ENCODE measurements at regions not wholly inside any gene's neighbourhood (a gene's known extent, or its start where the extent isn't known, plus 50 kb on each side); places are given as distances from the start of the nearest gene placed in this dataset.

DNA sequence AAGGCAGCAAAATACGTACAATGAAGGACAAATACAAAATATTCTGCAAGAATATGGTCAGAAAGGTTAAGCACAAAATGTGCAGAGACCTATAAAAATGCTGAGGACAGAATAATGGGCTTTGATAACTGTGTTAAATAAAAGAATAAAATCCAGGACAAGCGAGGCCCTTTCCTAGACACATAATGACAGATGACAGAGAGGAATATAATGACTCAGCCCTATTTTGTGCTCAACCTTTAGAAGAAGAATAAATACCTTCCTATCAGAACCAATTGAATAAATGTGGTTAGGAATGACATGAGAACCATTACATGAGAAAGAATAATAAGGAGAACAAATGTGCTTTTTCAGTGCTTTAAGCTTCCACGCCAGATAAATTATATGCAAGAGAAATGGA is 178.0 kb downstream of the TEX13C start:
- DNase-seq (ENCODE audit: low read depth), result no peak
- TF ChIP-seq, protein P1, sequence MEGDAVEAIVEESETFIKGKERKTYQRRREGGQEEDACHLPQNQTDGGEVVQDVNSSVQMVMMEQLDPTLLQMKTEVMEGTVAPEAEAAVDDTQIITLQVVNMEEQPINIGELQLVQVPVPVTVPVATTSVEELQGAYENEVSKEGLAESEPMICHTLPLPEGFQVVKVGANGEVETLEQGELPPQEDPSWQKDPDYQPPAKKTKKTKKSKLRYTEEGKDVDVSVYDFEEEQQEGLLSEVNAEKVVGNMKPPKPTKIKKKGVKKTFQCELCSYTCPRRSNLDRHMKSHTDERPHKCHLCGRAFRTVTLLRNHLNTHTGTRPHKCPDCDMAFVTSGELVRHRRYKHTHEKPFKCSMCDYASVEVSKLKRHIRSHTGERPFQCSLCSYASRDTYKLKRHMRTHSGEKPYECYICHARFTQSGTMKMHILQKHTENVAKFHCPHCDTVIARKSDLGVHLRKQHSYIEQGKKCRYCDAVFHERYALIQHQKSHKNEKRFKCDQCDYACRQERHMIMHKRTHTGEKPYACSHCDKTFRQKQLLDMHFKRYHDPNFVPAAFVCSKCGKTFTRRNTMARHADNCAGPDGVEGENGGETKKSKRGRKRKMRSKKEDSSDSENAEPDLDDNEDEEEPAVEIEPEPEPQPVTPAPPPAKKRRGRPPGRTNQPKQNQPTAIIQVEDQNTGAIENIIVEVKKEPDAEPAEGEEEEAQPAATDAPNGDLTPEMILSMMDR (IDR thresholded peaks at IDR 0.05; ENCODE audit: low read depth, low read length, missing control alignments), result no peak
- no peak overlapping the region for H3K4me3 ChIP-seq (ENCODE audit: low read depth, low read length)

DNA sequence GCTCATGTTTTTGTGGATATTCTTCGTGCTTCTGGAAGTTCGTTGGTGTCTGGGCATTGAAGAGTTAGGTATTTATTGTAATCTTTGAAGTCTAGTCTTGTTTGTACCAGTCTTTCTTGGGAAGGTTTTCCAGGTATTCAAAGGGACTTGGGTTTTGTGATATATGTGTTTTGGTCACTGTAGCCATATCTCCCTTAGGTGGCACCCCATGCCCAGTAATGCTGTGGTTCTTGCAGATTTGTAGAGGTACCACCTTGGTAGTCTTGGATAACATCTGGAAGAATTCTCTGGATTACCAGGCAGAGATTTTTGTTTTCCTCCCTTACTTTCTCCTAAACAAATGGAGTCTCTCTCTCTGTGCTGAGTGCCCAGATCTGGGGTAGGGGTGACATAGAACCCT is 184.1 kb downstream of the TEX13C start:
- H3K4me3 ChIP-seq (ENCODE audit: low read depth, low read length), result no peak overlapping the region
- no peak for DNase-seq (ENCODE audit: low read depth)
- TF ChIP-seq, protein P1 (IDR thresholded peaks at IDR 0.05; ENCODE audit: low read depth, low read length, missing control alignments), result no peak

DNA sequence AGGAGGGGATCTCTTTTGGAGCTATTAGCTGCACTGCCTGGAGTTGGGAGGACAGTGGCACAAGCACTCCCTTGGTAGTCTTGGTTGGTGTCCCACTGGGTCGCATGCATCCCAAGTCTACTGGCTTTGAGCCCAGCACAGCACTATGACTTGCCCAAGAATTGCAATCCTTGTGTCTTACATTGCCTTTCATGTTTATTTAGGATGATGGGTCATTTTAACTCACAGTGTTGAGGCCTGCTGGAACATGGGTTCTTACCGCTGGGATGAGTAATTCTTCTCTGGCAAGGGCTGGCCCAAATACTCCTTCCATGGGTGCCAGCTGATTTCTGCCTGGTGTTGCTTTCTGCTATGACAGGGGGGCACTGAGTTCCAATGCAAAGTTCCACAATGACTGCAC is 185.5 kb downstream of the TEX13C start:
- no peak overlapping the region for H3K4me3 ChIP-seq (ENCODE audit: low read depth, low read length)
- DNase-seq (ENCODE audit: low read depth), result no peak
- TF ChIP-seq, protein P1 (IDR thresholded peaks at IDR 0.05; ENCODE audit: low read depth, low read length, missing control alignments), result no peak

DNA sequence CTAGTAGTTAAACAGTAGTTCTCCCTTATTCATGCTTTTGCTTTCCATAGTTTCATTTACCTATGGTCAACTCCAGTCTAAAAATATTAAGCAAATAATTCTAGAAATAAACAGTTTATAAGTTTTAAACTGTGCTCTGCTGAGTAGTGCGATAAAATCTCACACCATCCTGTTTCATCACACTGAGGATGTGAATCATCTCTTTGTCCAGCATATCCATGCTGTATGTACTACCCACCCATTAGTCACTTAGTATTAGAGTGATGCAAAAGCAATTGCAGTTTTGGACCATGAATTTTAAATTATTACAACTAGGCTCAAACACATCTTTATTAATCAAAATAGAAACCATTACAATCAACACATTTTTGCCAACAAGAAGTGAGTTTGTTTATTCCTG is 187.4 kb downstream of the TEX13C start:
- no peak for DNase-seq (ENCODE audit: low read depth)
- H3K4me3 ChIP-seq (ENCODE audit: low read depth, low read length), result no peak overlapping the region
- TF ChIP-seq, protein P1 (IDR thresholded peaks at IDR 0.05; ENCODE audit: low read depth, low read length, missing control alignments), result no peak

DNA sequence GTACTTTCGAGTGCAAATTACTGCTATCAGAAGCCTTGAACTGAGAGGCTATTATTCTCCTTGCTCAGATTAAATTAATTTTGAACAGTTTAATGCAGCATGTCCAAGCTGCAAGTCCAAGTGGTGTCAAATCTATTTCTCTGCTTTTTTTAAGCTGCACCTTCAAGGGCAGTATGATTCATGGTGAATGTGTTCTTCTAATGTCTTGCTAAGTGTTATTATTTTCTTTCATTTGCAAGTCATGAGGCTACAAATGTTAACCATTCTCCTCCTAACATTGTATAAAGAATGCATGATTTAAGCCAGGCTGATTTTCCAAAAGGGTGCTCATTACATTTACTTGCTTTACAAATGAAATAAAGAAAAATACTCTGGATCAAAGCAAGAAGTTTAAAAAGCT is 200.4 kb downstream of the TEX13C start:
- TF ChIP-seq, protein P1 (IDR thresholded peaks at IDR 0.05; ENCODE audit: low read depth, low read length, missing control alignments), result no peak
- no peak for DNase-seq (ENCODE audit: low read depth)
- no peak overlapping the region for H3K4me3 ChIP-seq (ENCODE audit: low read depth, low read length)

DNA sequence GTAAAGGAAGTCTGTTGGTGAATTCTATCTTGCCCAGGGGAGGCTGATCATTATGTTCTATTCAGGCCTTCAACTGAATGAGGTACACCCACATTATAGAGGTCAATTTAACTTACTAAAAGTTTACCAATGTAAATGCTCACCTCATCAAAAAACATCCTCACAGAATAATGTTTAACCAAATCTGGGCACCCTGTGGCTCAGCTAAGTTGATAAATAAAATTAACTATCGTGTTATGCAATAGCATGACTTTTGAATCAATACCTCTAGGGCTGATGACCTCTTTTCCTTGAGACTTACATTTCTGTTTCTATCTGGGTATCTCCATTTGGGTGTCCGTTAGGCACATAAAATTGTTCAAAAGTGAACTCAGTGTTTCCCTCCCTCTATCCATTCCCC is 203.1 kb downstream of the TEX13C start:
- TF ChIP-seq, protein P1 (IDR thresholded peaks at IDR 0.05; ENCODE audit: low read depth, low read length, missing control alignments), result no peak
- DNase-seq (ENCODE audit: low read depth), result no peak
- no peak overlapping the region for H3K4me3 ChIP-seq (ENCODE audit: low read depth, low read length)

DNA sequence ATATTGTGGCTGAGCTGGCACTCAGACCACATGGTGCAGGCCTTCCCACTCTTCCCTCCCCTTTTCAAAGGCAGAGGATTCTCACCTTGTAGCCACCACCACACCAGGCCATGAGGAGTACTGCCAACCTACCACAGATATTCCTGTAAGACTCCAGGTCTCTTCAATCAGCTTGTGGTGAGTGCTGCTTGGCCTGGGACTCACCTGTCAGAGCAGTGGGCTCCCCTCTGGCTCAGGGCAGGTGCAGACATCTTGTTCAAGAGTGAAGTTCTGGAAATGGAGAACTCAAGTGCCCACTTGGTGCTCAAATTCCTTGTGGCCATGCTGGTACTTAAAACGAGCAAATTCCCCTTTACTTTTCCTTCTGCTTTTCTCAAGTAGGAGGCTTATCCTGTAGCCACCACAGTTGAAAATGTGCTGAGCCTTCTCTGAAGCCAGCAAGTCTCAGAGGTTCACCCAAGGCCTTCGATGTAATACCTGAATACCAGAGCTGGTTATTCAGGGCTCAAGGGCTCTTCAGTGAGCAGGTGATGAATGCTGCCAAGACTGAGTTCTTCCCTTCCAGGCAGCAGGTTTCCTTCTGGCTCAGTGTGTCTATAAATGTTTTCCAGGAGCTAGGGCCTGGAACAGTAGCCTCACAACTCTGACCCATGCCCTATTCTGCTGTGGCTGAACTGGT is 212.9 kb downstream of the TEX13C start:
- TF ChIP-seq, protein P1 (IDR thresholded peaks at IDR 0.05; ENCODE audit: low read depth, low read length, missing control alignments), result no peak
- no peak overlapping the region for H3K4me3 ChIP-seq (ENCODE audit: low read depth, low read length)
- no peak for DNase-seq (ENCODE audit: low read depth)
